IMR-90 (cell line): ENCODE measurements at regions not wholly inside any gene's neighbourhood (a gene's known extent, or its start where the extent isn't known, plus 50 kb on each side); places are given as distances from the start of the nearest gene placed in this dataset.

Source experiments
- ATAC-seq: fragments of 200-7000 bp; cut with Tn5 transposase; 2 replicates; pipeline ENCODE4 v1.9.1; 2020; ENCODE audit warnings: low read depth, mild to moderate bottlenecking, moderate library complexity
- BruUV-seq: library from RNA; stranded (reverse); fragments of 400-500 nt; replicated peaks from 2 replicates; lab custom pipeline; 2021; lab: Mats Ljungman, UMichigan
- CTCF ChIA-PET: fragments of 300-600 bp; formaldehyde crosslinking; extraction: SDS; loops from one replicate; lab custom pipeline; 2021; ENCODE audit warnings: antibody characterized with exemption; lab: Yijun Ruan, JAX
- POLR2A ChIA-PET: fragments of 300-600 bp; sonication (Branson Sonifier 250); formaldehyde crosslinking; loops from one replicate; lab custom pipeline; 2022; ENCODE audit warnings: antibody characterized with exemption; ENCODE audit not compliant: unreplicated experiment; lab: Charles Lee
- DNase-seq: peaks from one replicate; pipeline ENCODE4 v3.0.0; 2013
- H2AFZ ChIP-seq: replicated peaks from 2 replicates; pipeline ENCODE3; 2013; ENCODE audit warnings: low read length, mild to moderate bottlenecking; ENCODE audit not compliant: poor library complexity
- H2AK5ac ChIP-seq: 2 replicates; pipeline ENCODE4 v1.6.1; 2013; ENCODE audit warnings: low read depth, low read length, inconsistent platforms
- H2AK9ac ChIP-seq: replicated peaks from 2 replicates; pipeline ENCODE3; 2013; ENCODE audit warnings: mild to moderate bottlenecking, low read depth, low read length, moderate library complexity; ENCODE audit not compliant: poor library complexity
- H2BK120ac ChIP-seq: 2 replicates; pipeline ENCODE4 v1.6.1; 2013; ENCODE audit warnings: low read depth, low read length, inconsistent platforms
- H2BK15ac ChIP-seq: 3 replicates; pipeline ENCODE4 v1.6.1; 2013; ENCODE audit warnings: low read depth, low read length, inconsistent platforms
- H2BK20ac ChIP-seq: 2 replicates; pipeline ENCODE4 v1.6.1; 2013; ENCODE audit warnings: low read depth, mild to moderate bottlenecking, inconsistent platforms, low read length, moderate library complexity
- H2BK5ac ChIP-seq: 2 replicates; pipeline ENCODE4 v1.6.1; 2013; ENCODE audit warnings: mild to moderate bottlenecking, low read depth, low read length, inconsistent platforms; ENCODE audit not compliant: poor library complexity, severe bottlenecking
- H3K14ac ChIP-seq: replicated peaks from 2 replicates; pipeline ENCODE4 v1.6.1; 2013; ENCODE audit warnings: low read depth, low read length, inconsistent platforms
- H3K18ac ChIP-seq: 2 replicates; pipeline ENCODE4 v1.6.1; 2013; ENCODE audit warnings: low read depth, low read length, control low read depth
- H3K23ac ChIP-seq: 2 replicates; pipeline ENCODE4 v1.6.1; 2013; ENCODE audit warnings: low read depth, low read length, inconsistent platforms
- H3K27ac ChIP-seq: 2 replicates; pipeline ENCODE4 v1.5.1; 2013; ENCODE audit warnings: mild to moderate bottlenecking, control low read depth, low read length; ENCODE audit not compliant: insufficient read depth
- H3K27me3 ChIP-seq: 2 replicates; pipeline ENCODE4 v1.6.1; 2013; ENCODE audit warnings: low read length; ENCODE audit not compliant: control insufficient read depth, insufficient read depth
- H3K36me3 ChIP-seq: 2 replicates; pipeline ENCODE4 v1.6.1; 2013; ENCODE audit warnings: low read length, mixed read lengths; ENCODE audit not compliant: control insufficient read depth, insufficient read depth
- H3K4ac ChIP-seq: 2 replicates; pipeline ENCODE4 v1.6.1; 2013; ENCODE audit warnings: low read depth, low read length, inconsistent platforms
- H3K4me1 ChIP-seq: 2 replicates; pipeline ENCODE4 v1.6.1; 2013; ENCODE audit warnings: low read length, mixed read lengths; ENCODE audit not compliant: control insufficient read depth, insufficient read depth
- H3K4me2 ChIP-seq: 2 replicates; pipeline ENCODE4 v1.6.1; 2013; ENCODE audit warnings: low read depth, mild to moderate bottlenecking, control low read depth, low read length, moderate library complexity
- H3K4me3 ChIP-seq: 2 replicates; pipeline ENCODE4 v1.5.1; 2013; ENCODE audit warnings: low read depth, mild to moderate bottlenecking, control low read depth, low read length, moderate library complexity; ENCODE audit not compliant: insufficient read depth
- H3K56ac ChIP-seq: 2 replicates; pipeline ENCODE4 v1.6.1; 2013; ENCODE audit warnings: low read length, inconsistent platforms; ENCODE audit not compliant: insufficient read depth; ENCODE audit errors: extremely low read depth
- H3K79me1 ChIP-seq, 2 experiments: 2 replicates each; pipeline ENCODE4 v1.6.1; 2013; ENCODE audit warnings: low read length in 2 of 2, inconsistent platforms in 1 of 2, low read depth in 1 of 2
- H3K9ac ChIP-seq: 2 replicates; pipeline ENCODE4 v1.6.1; 2013; ENCODE audit warnings: low read depth, low read length, control low read depth
- H3K9me1 ChIP-seq: 2 replicates; pipeline ENCODE4 v1.6.1; 2013; ENCODE audit warnings: low read length, inconsistent platforms; ENCODE audit not compliant: insufficient read depth
- H3K9me3 ChIP-seq: 2 replicates; pipeline ENCODE4 v1.6.1; 2013; ENCODE audit warnings: low read length; ENCODE audit not compliant: control insufficient read depth, insufficient read depth
- H4K20me1 ChIP-seq: 2 replicates; pipeline ENCODE4 v1.6.1; 2013; ENCODE audit warnings: low read length, inconsistent platforms; ENCODE audit not compliant: insufficient read depth
- H4K5ac ChIP-seq: 2 replicates; pipeline ENCODE4 v1.6.1; 2013; ENCODE audit warnings: mild to moderate bottlenecking, low read depth, low read length, control low read depth
- H4K8ac ChIP-seq, 2 experiments: 2 replicates each; pipeline ENCODE4 v1.6.1; 2013; ENCODE audit warnings: low read depth in 2 of 2, low read length in 2 of 2, control low read depth in 1 of 2, inconsistent platforms in 1 of 2
- H4K91ac ChIP-seq: 2 replicates; pipeline ENCODE4 v1.6.1; 2013; ENCODE audit warnings: low read depth, low read length, inconsistent platforms; ENCODE audit not compliant: insufficient read depth
- BHLHE40 ChIP-seq: fragments of 150-350 bp; IDR thresholded peaks from 2 replicates; pipeline ENCODE4 v1.6.1; 2016; ENCODE audit warnings: mild to moderate bottlenecking, low read depth, low read length
- CEBPB ChIP-seq: IDR thresholded peaks from 2 replicates; pipeline ENCODE4 v1.6.1; 2012; ENCODE audit warnings: low read depth, low read length, improper control_type of control experiment
- CHD1 ChIP-seq: IDR thresholded peaks from 2 replicates; pipeline ENCODE4 v1.6.1; 2012; ENCODE audit warnings: low read depth, low read length, improper control_type of control experiment
- ELK1 ChIP-seq: fragments of 150-350 bp; IDR thresholded peaks from 2 replicates; pipeline ENCODE4 v1.6.1; 2016; ENCODE audit warnings: low read depth, mild to moderate bottlenecking, low read length, moderate library complexity, borderline replicate concordance
- MXI1 ChIP-seq: IDR thresholded peaks from 2 replicates; pipeline ENCODE4 v1.6.1; 2012; ENCODE audit warnings: low read depth, mild to moderate bottlenecking, low read length, moderate library complexity, borderline replicate concordance
- POLR2A ChIP-seq: IDR thresholded peaks from 2 replicates; pipeline ENCODE4 v1.6.1; 2012; ENCODE audit warnings: mild to moderate bottlenecking, low read depth, low read length
- RCOR1 ChIP-seq: IDR thresholded peaks from 2 replicates; pipeline ENCODE4 v1.6.1; 2012; ENCODE audit warnings: mild to moderate bottlenecking, low read length, improper control_type of control experiment; ENCODE audit not compliant: insufficient replicate concordance
- WGBS, 2 experiments: methylation state at CpG; one replicate each; pipeline versions ENCODE4 v1.1.5 to v1.1.7; 2013; ENCODE audit warnings: missing lambda C conversion rate in 2 of 2; ENCODE audit not compliant: insufficient read length in 1 of 2; ENCODE audit errors: extremely low coverage in 2 of 2; 5-methylcytosine and 5-hydroxymethylcytosine counted together
- dilution Hi-C: fragments of 300-500 bp; cut with HindIII; formaldehyde crosslinking; loops from one replicate; pipeline ENCODE4 v1.14.3; 2018; ENCODE audit warnings: low sequenced_read_pairs; ENCODE audit not compliant: unreplicated experiment
- in situ Hi-C: fragments of 300-500 bp; cut with MboI; formaldehyde crosslinking; loops from 3 replicates; pipeline ENCODE4 v1.14.3; 2019; ENCODE audit warnings: low sequenced_read_pairs, inconsistent platforms, mixed read lengths
- intact Hi-C: fragments of 100-400 bp; cut with micrococcal nuclease; formaldehyde crosslinking; loops from 2 replicates; pipeline ENCODE4 v1.10.0; 2022
- TF ChIP-seq, protein P1 (sequence below): conservative IDR thresholded peaks from 2 replicates; pipeline ENCODE4 v1.5.1; 2012; ENCODE audit warnings: mild to moderate bottlenecking, low read depth, low read length, improper control_type of control experiment
- TF ChIP-seq, protein P2 (sequence below): fragments of 150-350 bp; IDR thresholded peaks from 2 replicates; pipeline ENCODE4 v1.6.1; 2017; ENCODE audit warnings: mild to moderate bottlenecking, antibody characterized with exemption, low read length, low read depth

- H3K23ac ChIP-seq = no peak overlapping the region
- H3K9me1 ChIP-seq = peaks cover 13% of the 10 kb centered on the region
- no peak overlapping the region for H3K14ac ChIP-seq
- H2AK5ac ChIP-seq = 0 out of 2 replicates have a peak overlapping the region, but pooled peaks have one; percentile 45
- no peak overlapping the region for H3K56ac ChIP-seq
- no peaks in the 10 kb centered on the region for H4K20me1 ChIP-seq
- H3K36me3 ChIP-seq = 0 out of 2 replicates have a peak, but pooled peaks cover 3% of the 10 kb centered on the region
- peaks cover 12 to 59% of the 10 kb centered on the region in 2 experiments for H3K79me1 ChIP-seq
- no peak overlapping the region for H4K8ac ChIP-seq
- no peak overlapping the region for H4K91ac ChIP-seq
- H2BK20ac ChIP-seq = no peak overlapping the region
- no peak overlapping the region for H3K4me2 ChIP-seq
- TF ChIP-seq, protein P1, sequence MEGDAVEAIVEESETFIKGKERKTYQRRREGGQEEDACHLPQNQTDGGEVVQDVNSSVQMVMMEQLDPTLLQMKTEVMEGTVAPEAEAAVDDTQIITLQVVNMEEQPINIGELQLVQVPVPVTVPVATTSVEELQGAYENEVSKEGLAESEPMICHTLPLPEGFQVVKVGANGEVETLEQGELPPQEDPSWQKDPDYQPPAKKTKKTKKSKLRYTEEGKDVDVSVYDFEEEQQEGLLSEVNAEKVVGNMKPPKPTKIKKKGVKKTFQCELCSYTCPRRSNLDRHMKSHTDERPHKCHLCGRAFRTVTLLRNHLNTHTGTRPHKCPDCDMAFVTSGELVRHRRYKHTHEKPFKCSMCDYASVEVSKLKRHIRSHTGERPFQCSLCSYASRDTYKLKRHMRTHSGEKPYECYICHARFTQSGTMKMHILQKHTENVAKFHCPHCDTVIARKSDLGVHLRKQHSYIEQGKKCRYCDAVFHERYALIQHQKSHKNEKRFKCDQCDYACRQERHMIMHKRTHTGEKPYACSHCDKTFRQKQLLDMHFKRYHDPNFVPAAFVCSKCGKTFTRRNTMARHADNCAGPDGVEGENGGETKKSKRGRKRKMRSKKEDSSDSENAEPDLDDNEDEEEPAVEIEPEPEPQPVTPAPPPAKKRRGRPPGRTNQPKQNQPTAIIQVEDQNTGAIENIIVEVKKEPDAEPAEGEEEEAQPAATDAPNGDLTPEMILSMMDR = no peak
- TF ChIP-seq RCOR1 = no peak
- no peak for TF ChIP-seq ELK1
- no peak for TF ChIP-seq CHD1
- TF ChIP-seq, protein P2, sequence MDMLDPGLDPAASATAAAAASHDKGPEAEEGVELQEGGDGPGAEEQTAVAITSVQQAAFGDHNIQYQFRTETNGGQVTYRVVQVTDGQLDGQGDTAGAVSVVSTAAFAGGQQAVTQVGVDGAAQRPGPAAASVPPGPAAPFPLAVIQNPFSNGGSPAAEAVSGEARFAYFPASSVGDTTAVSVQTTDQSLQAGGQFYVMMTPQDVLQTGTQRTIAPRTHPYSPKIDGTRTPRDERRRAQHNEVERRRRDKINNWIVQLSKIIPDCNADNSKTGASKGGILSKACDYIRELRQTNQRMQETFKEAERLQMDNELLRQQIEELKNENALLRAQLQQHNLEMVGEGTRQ = no peak
- TF ChIP-seq BHLHE40 = no peak
- TF ChIP-seq POLR2A = no peak
- no peak for TF ChIP-seq MXI1
- no peak for TF ChIP-seq CEBPB
- H3K27ac ChIP-seq = no peak overlapping the region
- ATAC-seq (no peak), DNase-seq (no peak)
- H2AFZ ChIP-seq = peak overlapping the region; percentile 75
- H3K4me1 ChIP-seq = peaks cover 12% of the 10 kb centered on the region
- ChIA-PET POLR2A (no interaction called here), CTCF (no interaction called here)
- no peak overlapping the region for H2BK5ac ChIP-seq
- peaks cover 9% of the 10 kb centered on the region for H3K9me3 ChIP-seq
- WGBS, 2 experiments = no CpG with 5 or more reads among the region's 4 CpGs
- in situ Hi-C loops = no loop called here
- dilution Hi-C loops = no loop called here
- H3K4ac ChIP-seq = no peak overlapping the region
- no peak overlapping the region for H3K18ac ChIP-seq
- H2BK15ac ChIP-seq = no peak overlapping the region; the same call in 2 of the 3 replicates
- BruUV-seq = no TSS peak
- no peak overlapping the region for H3K4me3 ChIP-seq
- H4K5ac ChIP-seq = no peak overlapping the region
- no peak overlapping the region for H2BK120ac ChIP-seq
- intact Hi-C loops = no loop called here
- H2AK9ac ChIP-seq = no peak overlapping the region
- H3K9ac ChIP-seq = no peak overlapping the region
- no peaks in the 10 kb centered on the region for H3K27me3 ChIP-seq
Measured at GRCh38 chr17:77300016-77300686, 159.4 kb downstream of the SEC14L1 start.
